Upper lobe of right lung (tissue), 1 donor: ENCODE measurements at regions not wholly inside any gene's neighbourhood (a gene's known extent, or its start where the extent isn't known, plus 50 kb on each side); places are given as distances from the start of the nearest gene placed in this dataset.

Experiments used
- ATAC-seq: fragments of 200-7000 bp; cut with Tn5 transposase; one replicate; pipeline ENCODE4 v1.9.1; 2020; ENCODE audit warnings: mild to moderate bottlenecking, moderate library complexity
- DNase-seq: peaks from one replicate; pipeline ENCODE4 v3.0.0-alpha.2; 2020
- H3K27ac ChIP-seq: fragments of 200-600 bp; one replicate; pipeline ENCODE4 v1.8.0; 2022
- H3K27me3 ChIP-seq: fragments of 200-600 bp; one replicate; pipeline ENCODE4 v1.8.0; 2022; ENCODE audit warnings: mild to moderate bottlenecking
- H3K36me3 ChIP-seq: fragments of 200-600 bp; one replicate; pipeline ENCODE4 v1.8.0; 2022
- H3K4me1 ChIP-seq: fragments of 200-600 bp; one replicate; pipeline ENCODE4 v1.8.0; 2022
- H3K4me3 ChIP-seq: fragments of 200-600 bp; one replicate; pipeline ENCODE4 v1.8.0; 2022; ENCODE audit warnings: mild to moderate bottlenecking
- H3K9me3 ChIP-seq: fragments of 200-600 bp; one replicate; pipeline ENCODE4 v1.8.0; 2022
- CTCF ChIP-seq: fragments of 200-600 bp; IDR thresholded peaks from one replicate; pipeline ENCODE4 v1.8.0; 2022; ENCODE audit warnings: antibody characterized with exemption
- intact Hi-C: fragments of 100-400 bp; cut with DNase I; formaldehyde crosslinking; loops from one replicate; pipeline ENCODE4 v1.11.0; 2022
- donor health status: DM: no; HTN: yes; CAD: no; lungs with severe emphysema.

GRCh38 chr10:64598600-64598999 lies 1077.4 kb downstream of the REEP3 start:
- Histone ChIP-seq H3K4me1 (no peaks in the 10 kb centered on the region), H3K27me3 (no peaks in the 10 kb centered on the region), H3K36me3 (no peaks in the 10 kb centered on the region), H3K4me3 (no peak overlapping the region), H3K9me3 (no peaks in the 10 kb centered on the region), H3K27ac (no peak overlapping the region)
- intact Hi-C loops: no loop called here
- no peak for TF ChIP-seq CTCF
- DNase-seq (no peak), ATAC-seq (no peak)

GRCh38 chr10:64601298-64601697 lies 1080.1 kb downstream of the REEP3 start:
- Histone ChIP-seq H3K4me1 (no peaks in the 10 kb centered on the region), H3K36me3 (no peaks in the 10 kb centered on the region), H3K27ac (no peak overlapping the region), H3K4me3 (no peak overlapping the region), H3K27me3 (no peaks in the 10 kb centered on the region), H3K9me3 (no peaks in the 10 kb centered on the region)
- TF ChIP-seq CTCF: no peak
- no peak for DNase-seq
- intact Hi-C loops: no loop called here
- no peak for ATAC-seq

- H3K4me3 ChIP-seq: no peak overlapping the region
- no peaks in the 10 kb centered on the region for H3K9me3 ChIP-seq
- H3K4me1 ChIP-seq: no peaks in the 10 kb centered on the region
- no peaks in the 10 kb centered on the region for H3K36me3 ChIP-seq
- intact Hi-C loops: no loop called here
- ATAC-seq (no peak), DNase-seq (no peak)
- no peak overlapping the region for H3K27ac ChIP-seq
- no peak for TF ChIP-seq CTCF
- H3K27me3 ChIP-seq: no peaks in the 10 kb centered on the region
Measured at GRCh38 chr10:64617085-64617484, 1095.9 kb downstream of the REEP3 start.

GRCh38 chr10:64619102-64619501 lies 1097.9 kb downstream of the REEP3 start:
- DNase-seq: no peak
- no peak for ATAC-seq
- TF ChIP-seq CTCF: no peak
- Histone ChIP-seq H3K36me3 (no peaks in the 10 kb centered on the region), H3K9me3 (no peaks in the 10 kb centered on the region), H3K27ac (no peak overlapping the region), H3K27me3 (no peaks in the 10 kb centered on the region), H3K4me1 (no peaks in the 10 kb centered on the region), H3K4me3 (no peak overlapping the region)
- intact Hi-C loops: no loop called here

GRCh38 chr10:64626924-64627323 lies 1105.7 kb downstream of the REEP3 start:
- H3K27me3 ChIP-seq: no peaks in the 10 kb centered on the region
- DNase-seq: no peak
- H3K36me3 ChIP-seq: no peaks in the 10 kb centered on the region
- TF ChIP-seq CTCF: no peak
- no peak overlapping the region for H3K4me3 ChIP-seq
- no peak overlapping the region for H3K27ac ChIP-seq
- intact Hi-C loops: no loop called here
- no peaks in the 10 kb centered on the region for H3K4me1 ChIP-seq
- H3K9me3 ChIP-seq: no peaks in the 10 kb centered on the region
- no peak for ATAC-seq

- TF ChIP-seq CTCF: no peak
- intact Hi-C loops: no loop called here
Measured at GRCh38 chr10:64630534-64630933, 1109.3 kb downstream of the REEP3 start.

More at GRCh38 chr10:64630534-64630933, 1109.3 kb downstream of the REEP3 start:
- no peaks in the 10 kb centered on the region for H3K36me3 ChIP-seq
- H3K27me3 ChIP-seq: no peaks in the 10 kb centered on the region
- ATAC-seq: no peak
- H3K27ac ChIP-seq: no peak overlapping the region
- no peak for DNase-seq
- H3K9me3 ChIP-seq: no peaks in the 10 kb centered on the region
- no peak overlapping the region for H3K4me3 ChIP-seq
- H3K4me1 ChIP-seq: no peaks in the 10 kb centered on the region
